ENCODE measurements at regions not wholly inside any gene's neighbourhood (a gene's known extent, or its start where the extent isn't known, plus 50 kb on each side); places are given as distances from the start of the nearest gene placed in this dataset.

- Mint-ChIP-seq H3K4me3 (no peak overlapping the region), H3K27me3 (no peaks in the 10 kb centered on the region), H3K9me3 (peaks cover 14% of the 10 kb centered on the region), H3K36me3 (ENCODE audit: low read depth) (no peaks in the 10 kb centered on the region), H3K4me1 (ENCODE audit: low read depth) (no peaks in the 10 kb centered on the region), H3K27ac (no peak overlapping the region)
- no peak overlapping the region for H3K4me3 ChIP-seq (ENCODE audit: low read length)
- ATAC-seq (ENCODE audit: poor library complexity) (no peak), DNase-seq (no peak)
- ChIA-PET POLR2A (no interaction called here), CTCF (no interaction called here)
- H3K9me3 ChIP-seq (ENCODE audit: control insufficient read depth in 1 of 2, insufficient read depth in 1 of 2, low read length in 2 of 2), result no peaks in the 10 kb centered on the region
- intact Hi-C loops (cut with DNase I, micrococcal nuclease), result no loop called here
- no peak for TF ChIP-seq CTCF (IDR thresholded peaks at IDR 0.05)
- H3K27me3 ChIP-seq (ENCODE audit: control insufficient read depth in 1 of 2, insufficient read depth in 2 of 2, low read length in 2 of 2), result no peaks in the 10 kb centered on the region
- H3K4me1 ChIP-seq (ENCODE audit: insufficient read depth, low read length), result no peaks in the 10 kb centered on the region
- H3K36me3 ChIP-seq (ENCODE audit: insufficient read depth, low read length), result no peaks in the 10 kb centered on the region
- H3K27ac ChIP-seq (ENCODE audit: low read depth in 1 of 2, low read length in 2 of 2), result no peak overlapping the region
These were observed 1823.2 kb upstream of the CDH6 start for GRCh38 chr5:29370248-29370647.

- Histone ChIP-seq H3K36me3 (ENCODE audit: insufficient read depth, low read length) (no peaks in the 10 kb centered on the region), H3K27me3 (ENCODE audit: control insufficient read depth in 1 of 2, insufficient read depth in 2 of 2, low read length in 2 of 2) (no peaks in the 10 kb centered on the region), H3K4me3 (ENCODE audit: low read length) (no peak overlapping the region), H3K27ac (ENCODE audit: low read depth in 1 of 2, low read length in 2 of 2) (no peak overlapping the region), H3K4me1 (ENCODE audit: insufficient read depth, low read length) (no peaks in the 10 kb centered on the region), H3K9me3 (ENCODE audit: control insufficient read depth in 1 of 2, insufficient read depth in 1 of 2, low read length in 2 of 2) (peaks cover 0 to 4% of the 10 kb centered on the region in 2 experiments)
- H3K27ac Mint-ChIP-seq, result no peak overlapping the region
- POLR2A ChIA-PET, result no interaction called here
- H3K27me3 Mint-ChIP-seq, result no peaks in the 10 kb centered on the region
- H3K4me1 Mint-ChIP-seq (ENCODE audit: low read depth), result no peaks in the 10 kb centered on the region
- no peak for TF ChIP-seq CTCF (IDR thresholded peaks at IDR 0.05)
- no peak overlapping the region for H3K4me3 Mint-ChIP-seq
- ATAC-seq (ENCODE audit: poor library complexity), result no peak
- intact Hi-C loops (cut with DNase I, micrococcal nuclease), result no loop called here
- H3K9me3 Mint-ChIP-seq, result peaks cover 12% of the 10 kb centered on the region
- H3K36me3 Mint-ChIP-seq (ENCODE audit: low read depth), result no peaks in the 10 kb centered on the region
- DNase-seq, result no peak
- CTCF ChIA-PET, result no interaction called here
These were observed 1826.2 kb upstream of the CDH6 start for GRCh38 chr5:29367176-29367833.

GRCh38 chr5:29351170-29351569 is 1842.3 kb upstream of the CDH6 start:
- H3K36me3 Mint-ChIP-seq (ENCODE audit: low read depth), result no peaks in the 10 kb centered on the region
- ChIA-PET CTCF (no interaction called here), POLR2A (no interaction called here)
- H3K27me3 Mint-ChIP-seq, result no peaks in the 10 kb centered on the region
- no peaks in the 10 kb centered on the region for H3K27me3 ChIP-seq (ENCODE audit: control insufficient read depth in 1 of 2, insufficient read depth in 2 of 2, low read length in 2 of 2)
- no peak for TF ChIP-seq CTCF (IDR thresholded peaks at IDR 0.05)
- intact Hi-C loops (cut with DNase I, micrococcal nuclease), result no loop called here
- H3K9me3 ChIP-seq (ENCODE audit: control insufficient read depth in 1 of 2, insufficient read depth in 1 of 2, low read length in 2 of 2), result peaks cover 6 to 10% of the 10 kb centered on the region in 2 experiments
- no peaks in the 10 kb centered on the region for H3K36me3 ChIP-seq (ENCODE audit: insufficient read depth, low read length)
- peaks cover 7% of the 10 kb centered on the region for H3K9me3 Mint-ChIP-seq
- no peak for DNase-seq
- H3K27ac Mint-ChIP-seq, result no peak overlapping the region
- no peak overlapping the region for H3K4me3 ChIP-seq (ENCODE audit: low read length)
- no peak overlapping the region for H3K27ac ChIP-seq (ENCODE audit: low read depth in 1 of 2, low read length in 2 of 2)
- H3K4me1 ChIP-seq (ENCODE audit: insufficient read depth, low read length), result no peaks in the 10 kb centered on the region
- no peak for ATAC-seq (ENCODE audit: poor library complexity)
- no peaks in the 10 kb centered on the region for H3K4me1 Mint-ChIP-seq (ENCODE audit: low read depth)
- H3K4me3 Mint-ChIP-seq, result no peak overlapping the region

Data from CD4-positive, alpha-beta T cell (primary cell).